ENCODE measurements at regions not wholly inside any gene's neighbourhood (a gene's known extent, or its start where the extent isn't known, plus 50 kb on each side); places are given as distances from the start of the nearest gene placed in this dataset.
"Not testable (repeated sequence)": the region's sequence is repeated elsewhere in the genome, so short reads cannot be mapped to it uniquely, and the experiment has no call there.

DNA sequence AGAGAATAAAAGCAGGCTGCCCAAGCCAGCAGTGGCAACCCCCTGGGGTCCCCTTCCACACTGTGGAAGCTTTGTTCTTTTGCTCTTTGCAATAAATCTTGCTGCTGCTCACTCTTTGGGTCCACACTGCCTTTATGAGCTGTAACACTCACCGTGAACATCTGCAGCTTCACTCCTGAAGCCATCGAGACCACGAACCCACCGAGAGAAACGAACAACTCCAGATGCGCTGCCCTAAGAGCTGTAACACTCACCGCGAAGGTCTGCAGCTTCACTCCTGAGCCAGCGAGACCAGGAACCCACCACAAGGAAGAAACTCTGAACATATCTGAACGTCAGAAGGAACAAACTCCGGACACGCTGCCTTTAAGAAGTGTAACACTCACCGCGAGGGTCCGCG, 1252.9 kb downstream of the STIM2 start:
- not testable (repeated sequence) for TF ChIP-seq SUZ12 (IDR thresholded peaks at IDR 0.05); FOXA1 (IDR thresholded peaks at IDR 0.05); FOXK2 (IDR thresholded peaks at IDR 0.05); ARNT (IDR thresholded peaks at IDR 0.05); BHLHE40 (IDR thresholded peaks at IDR 0.05; ENCODE audit: borderline replicate concordance); SP1 (IDR thresholded peaks at IDR 0.05); TARDBP (IDR thresholded peaks at IDR 0.05); PKNOX1 (IDR thresholded peaks at IDR 0.05); FOXM1 (IDR thresholded peaks at IDR 0.05; ENCODE audit: borderline replicate concordance); ZNF384 (IDR thresholded peaks at IDR 0.05); LEF1 (IDR thresholded peaks at IDR 0.05; ENCODE audit: borderline replicate concordance)

All from HEK293T (cell line).